K562 (cell line): ENCODE measurements at regions not wholly inside any gene's neighbourhood (a gene's known extent, or its start where the extent isn't known, plus 50 kb on each side); places are given as distances from the start of the nearest gene placed in this dataset.

Experiments
- CREBBP ChIP-seq: IDR thresholded peaks from one replicate; pipeline ENCODE4 v1.6.1; 2012; ENCODE audit warnings: low read depth, mild to moderate bottlenecking, control low read depth, inconsistent platforms, low read length
- EHMT2 ChIP-seq: fragments of 450-650 bp; IDR thresholded peaks from 2 replicates; pipeline ENCODE4 v1.6.1; 2018; ENCODE audit warnings: antibody characterized with exemption
- ELF2 ChIP-seq: fragments of 250-450 bp; sonication (Bioruptor Pico); IDR thresholded peaks from 2 replicates; pipeline ENCODE4 v1.5.0; 2021; ENCODE audit warnings: mild to moderate bottlenecking
- EP400 ChIP-seq: fragments of 450-650 bp; IDR thresholded peaks from 2 replicates; pipeline ENCODE4 v1.6.1; 2017; ENCODE audit warnings: antibody characterized with exemption, mild to moderate bottlenecking, moderate library complexity
- FOSL1 ChIP-seq: fragments of 200-800 bp; sonication (Bioruptor generic); conservative IDR thresholded peaks from 2 replicates; pipeline ENCODE4 v1.6.1; 2016; ENCODE audit warnings: missing genetic modification characterization, missing compliant biosample characterization
- NCOR1 ChIP-seq: fragments of 450-650 bp; IDR thresholded peaks from 2 replicates; pipeline ENCODE4 v1.6.1; 2016; ENCODE audit warnings: mild to moderate bottlenecking, moderate library complexity
- SAFB ChIP-seq: fragments of 200-400 bp; formaldehyde crosslinking; IDR thresholded peaks from 2 replicates; pipeline ENCODE4 v1.6.1; 2017; ENCODE audit warnings: low read depth, low read length, borderline replicate concordance
- TF ChIP-seq, protein P1 (sequence below): fragments of 450-650 bp; IDR thresholded peaks from 2 replicates; pipeline ENCODE4 v1.6.1; 2016; ENCODE audit warnings: mild to moderate bottlenecking, moderate library complexity
- TF ChIP-seq, protein P2 (sequence below): fragments of 450-650 bp; conservative IDR thresholded peaks from 2 replicates; pipeline ENCODE4 v1.6.1; 2016; ENCODE audit warnings: missing genetic modification characterization, low read depth, mild to moderate bottlenecking, missing compliant biosample characterization, moderate library complexity

DNA sequence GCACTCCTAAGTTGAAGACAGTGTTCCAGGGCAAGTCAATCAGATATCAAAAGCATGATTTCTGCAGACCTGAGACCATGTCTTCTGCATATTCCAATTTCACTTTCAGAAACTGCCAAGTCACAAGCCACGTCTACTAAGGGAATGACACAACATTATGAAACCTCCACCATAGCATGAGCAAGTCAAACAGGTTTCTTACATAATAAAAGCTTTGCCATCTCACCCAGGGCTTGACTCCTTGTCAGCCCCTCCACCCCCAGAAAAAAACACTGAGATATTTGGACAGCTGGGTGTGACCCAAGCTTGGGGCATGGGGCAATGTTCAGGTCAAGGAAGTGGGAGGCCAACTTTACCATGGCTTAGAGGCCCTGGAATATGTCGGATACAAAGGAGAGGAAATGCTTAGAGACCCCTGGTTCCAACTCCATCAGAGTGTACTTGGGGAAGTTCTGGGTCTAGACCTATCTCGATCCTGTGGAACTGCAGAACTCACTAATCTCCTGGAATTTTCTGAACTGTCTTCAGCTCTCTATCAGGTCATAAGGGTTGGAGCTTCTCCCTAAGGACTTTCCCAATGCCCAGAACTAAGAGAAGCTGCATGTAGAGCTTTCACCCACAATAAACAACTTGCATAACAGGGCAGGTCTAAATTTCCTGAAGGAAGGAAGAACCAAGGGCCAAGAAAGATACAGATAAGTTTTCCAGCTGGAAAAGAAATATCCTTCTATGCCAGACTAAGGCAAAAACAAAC, 80.6 kb upstream of the NAMPT start (continued):
- TF ChIP-seq, protein P1, sequence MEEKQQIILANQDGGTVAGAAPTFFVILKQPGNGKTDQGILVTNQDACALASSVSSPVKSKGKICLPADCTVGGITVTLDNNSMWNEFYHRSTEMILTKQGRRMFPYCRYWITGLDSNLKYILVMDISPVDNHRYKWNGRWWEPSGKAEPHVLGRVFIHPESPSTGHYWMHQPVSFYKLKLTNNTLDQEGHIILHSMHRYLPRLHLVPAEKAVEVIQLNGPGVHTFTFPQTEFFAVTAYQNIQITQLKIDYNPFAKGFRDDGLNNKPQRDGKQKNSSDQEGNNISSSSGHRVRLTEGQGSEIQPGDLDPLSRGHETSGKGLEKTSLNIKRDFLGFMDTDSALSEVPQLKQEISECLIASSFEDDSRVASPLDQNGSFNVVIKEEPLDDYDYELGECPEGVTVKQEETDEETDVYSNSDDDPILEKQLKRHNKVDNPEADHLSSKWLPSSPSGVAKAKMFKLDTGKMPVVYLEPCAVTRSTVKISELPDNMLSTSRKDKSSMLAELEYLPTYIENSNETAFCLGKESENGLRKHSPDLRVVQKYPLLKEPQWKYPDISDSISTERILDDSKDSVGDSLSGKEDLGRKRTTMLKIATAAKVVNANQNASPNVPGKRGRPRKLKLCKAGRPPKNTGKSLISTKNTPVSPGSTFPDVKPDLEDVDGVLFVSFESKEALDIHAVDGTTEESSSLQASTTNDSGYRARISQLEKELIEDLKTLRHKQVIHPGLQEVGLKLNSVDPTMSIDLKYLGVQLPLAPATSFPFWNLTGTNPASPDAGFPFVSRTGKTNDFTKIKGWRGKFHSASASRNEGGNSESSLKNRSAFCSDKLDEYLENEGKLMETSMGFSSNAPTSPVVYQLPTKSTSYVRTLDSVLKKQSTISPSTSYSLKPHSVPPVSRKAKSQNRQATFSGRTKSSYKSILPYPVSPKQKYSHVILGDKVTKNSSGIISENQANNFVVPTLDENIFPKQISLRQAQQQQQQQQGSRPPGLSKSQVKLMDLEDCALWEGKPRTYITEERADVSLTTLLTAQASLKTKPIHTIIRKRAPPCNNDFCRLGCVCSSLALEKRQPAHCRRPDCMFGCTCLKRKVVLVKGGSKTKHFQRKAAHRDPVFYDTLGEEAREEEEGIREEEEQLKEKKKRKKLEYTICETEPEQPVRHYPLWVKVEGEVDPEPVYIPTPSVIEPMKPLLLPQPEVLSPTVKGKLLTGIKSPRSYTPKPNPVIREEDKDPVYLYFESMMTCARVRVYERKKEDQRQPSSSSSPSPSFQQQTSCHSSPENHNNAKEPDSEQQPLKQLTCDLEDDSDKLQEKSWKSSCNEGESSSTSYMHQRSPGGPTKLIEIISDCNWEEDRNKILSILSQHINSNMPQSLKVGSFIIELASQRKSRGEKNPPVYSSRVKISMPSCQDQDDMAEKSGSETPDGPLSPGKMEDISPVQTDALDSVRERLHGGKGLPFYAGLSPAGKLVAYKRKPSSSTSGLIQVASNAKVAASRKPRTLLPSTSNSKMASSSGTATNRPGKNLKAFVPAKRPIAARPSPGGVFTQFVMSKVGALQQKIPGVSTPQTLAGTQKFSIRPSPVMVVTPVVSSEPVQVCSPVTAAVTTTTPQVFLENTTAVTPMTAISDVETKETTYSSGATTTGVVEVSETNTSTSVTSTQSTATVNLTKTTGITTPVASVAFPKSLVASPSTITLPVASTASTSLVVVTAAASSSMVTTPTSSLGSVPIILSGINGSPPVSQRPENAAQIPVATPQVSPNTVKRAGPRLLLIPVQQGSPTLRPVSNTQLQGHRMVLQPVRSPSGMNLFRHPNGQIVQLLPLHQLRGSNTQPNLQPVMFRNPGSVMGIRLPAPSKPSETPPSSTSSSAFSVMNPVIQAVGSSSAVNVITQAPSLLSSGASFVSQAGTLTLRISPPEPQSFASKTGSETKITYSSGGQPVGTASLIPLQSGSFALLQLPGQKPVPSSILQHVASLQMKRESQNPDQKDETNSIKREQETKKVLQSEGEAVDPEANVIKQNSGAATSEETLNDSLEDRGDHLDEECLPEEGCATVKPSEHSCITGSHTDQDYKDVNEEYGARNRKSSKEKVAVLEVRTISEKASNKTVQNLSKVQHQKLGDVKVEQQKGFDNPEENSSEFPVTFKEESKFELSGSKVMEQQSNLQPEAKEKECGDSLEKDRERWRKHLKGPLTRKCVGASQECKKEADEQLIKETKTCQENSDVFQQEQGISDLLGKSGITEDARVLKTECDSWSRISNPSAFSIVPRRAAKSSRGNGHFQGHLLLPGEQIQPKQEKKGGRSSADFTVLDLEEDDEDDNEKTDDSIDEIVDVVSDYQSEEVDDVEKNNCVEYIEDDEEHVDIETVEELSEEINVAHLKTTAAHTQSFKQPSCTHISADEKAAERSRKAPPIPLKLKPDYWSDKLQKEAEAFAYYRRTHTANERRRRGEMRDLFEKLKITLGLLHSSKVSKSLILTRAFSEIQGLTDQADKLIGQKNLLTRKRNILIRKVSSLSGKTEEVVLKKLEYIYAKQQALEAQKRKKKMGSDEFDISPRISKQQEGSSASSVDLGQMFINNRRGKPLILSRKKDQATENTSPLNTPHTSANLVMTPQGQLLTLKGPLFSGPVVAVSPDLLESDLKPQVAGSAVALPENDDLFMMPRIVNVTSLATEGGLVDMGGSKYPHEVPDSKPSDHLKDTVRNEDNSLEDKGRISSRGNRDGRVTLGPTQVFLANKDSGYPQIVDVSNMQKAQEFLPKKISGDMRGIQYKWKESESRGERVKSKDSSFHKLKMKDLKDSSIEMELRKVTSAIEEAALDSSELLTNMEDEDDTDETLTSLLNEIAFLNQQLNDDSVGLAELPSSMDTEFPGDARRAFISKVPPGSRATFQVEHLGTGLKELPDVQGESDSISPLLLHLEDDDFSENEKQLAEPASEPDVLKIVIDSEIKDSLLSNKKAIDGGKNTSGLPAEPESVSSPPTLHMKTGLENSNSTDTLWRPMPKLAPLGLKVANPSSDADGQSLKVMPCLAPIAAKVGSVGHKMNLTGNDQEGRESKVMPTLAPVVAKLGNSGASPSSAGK, result peak; percentile 50
- peak; percentile 76 for TF ChIP-seq FOSL1
- TF ChIP-seq CREBBP, result no peak
- TF ChIP-seq ELF2 (CRISPR knock-in tag), result no peak
- peak; percentile 76; the same call in 1 of the 2 replicates for TF ChIP-seq EHMT2
- peak; percentile 86 for TF ChIP-seq EP400
- no peak for TF ChIP-seq SAFB
- 0 out of 2 replicates have a peak, but pooled peaks have one; percentile 38 for TF ChIP-seq NCOR1
- TF ChIP-seq, protein P2, sequence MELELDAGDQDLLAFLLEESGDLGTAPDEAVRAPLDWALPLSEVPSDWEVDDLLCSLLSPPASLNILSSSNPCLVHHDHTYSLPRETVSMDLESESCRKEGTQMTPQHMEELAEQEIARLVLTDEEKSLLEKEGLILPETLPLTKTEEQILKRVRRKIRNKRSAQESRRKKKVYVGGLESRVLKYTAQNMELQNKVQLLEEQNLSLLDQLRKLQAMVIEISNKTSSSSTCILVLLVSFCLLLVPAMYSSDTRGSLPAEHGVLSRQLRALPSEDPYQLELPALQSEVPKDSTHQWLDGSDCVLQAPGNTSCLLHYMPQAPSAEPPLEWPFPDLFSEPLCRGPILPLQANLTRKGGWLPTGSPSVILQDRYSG, result peak; percentile 88
